KBM-7 (cell line): ENCODE measurements at regions not wholly inside any gene's neighbourhood (a gene's known extent, or its start where the extent isn't known, plus 50 kb on each side); places are given as distances from the start of the nearest gene placed in this dataset.
"Not testable (repeated sequence)": the region's sequence is repeated elsewhere in the genome, so short reads cannot be mapped to it uniquely, and the experiment has no call there.

Source experiments
- DNase-seq: peaks from one replicate; pipeline ENCODE4 v3.0.0-alpha.2; 2015
- in situ Hi-C: fragments of 300-500 bp; cut with MboI; formaldehyde crosslinking; loops from 2 replicates; pipeline ENCODE4 v1.14.3; 2020; ENCODE audit warnings: low sequenced_read_pairs, low pct_unique_long_range_greater_than_20kb, mixed read lengths

DNA sequence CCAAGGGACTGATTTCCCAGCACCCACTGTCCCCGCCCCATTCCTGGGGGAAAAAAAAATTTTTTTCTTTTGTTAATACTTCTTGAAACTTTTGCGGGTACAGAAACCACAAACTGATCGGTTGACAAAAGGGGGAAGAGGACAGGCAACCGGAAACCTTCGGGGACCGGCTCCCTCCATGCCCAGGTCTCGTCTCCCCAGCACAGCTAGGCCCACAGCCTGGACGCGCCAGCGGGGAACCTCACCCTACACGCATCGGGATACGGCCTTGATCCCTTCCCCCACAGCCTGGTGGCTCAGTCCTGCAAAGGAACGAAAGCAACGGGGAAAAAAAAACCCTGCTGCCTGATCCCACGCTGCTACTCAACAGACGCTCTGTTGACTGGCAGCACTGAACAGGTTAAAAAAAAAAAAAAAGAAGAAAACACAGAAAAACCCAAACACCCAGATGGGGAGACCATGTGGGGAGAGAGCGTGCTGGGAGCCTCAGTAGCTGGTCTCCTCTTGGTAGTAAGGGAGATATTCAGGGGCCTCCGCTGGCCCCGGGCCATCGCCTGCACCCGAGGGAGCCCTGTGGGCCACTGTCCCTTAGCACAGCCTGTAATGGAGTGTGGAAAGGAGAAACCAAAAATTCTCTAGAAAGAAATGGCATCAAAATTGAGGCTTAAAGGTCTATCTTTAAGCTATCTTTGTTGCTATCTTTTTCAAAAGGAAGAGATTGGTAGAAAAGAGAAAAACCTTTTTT is 185.7 kb downstream of the POTEC start:
- in situ Hi-C loops, DNase-seq: not testable (repeated sequence)

DNA sequence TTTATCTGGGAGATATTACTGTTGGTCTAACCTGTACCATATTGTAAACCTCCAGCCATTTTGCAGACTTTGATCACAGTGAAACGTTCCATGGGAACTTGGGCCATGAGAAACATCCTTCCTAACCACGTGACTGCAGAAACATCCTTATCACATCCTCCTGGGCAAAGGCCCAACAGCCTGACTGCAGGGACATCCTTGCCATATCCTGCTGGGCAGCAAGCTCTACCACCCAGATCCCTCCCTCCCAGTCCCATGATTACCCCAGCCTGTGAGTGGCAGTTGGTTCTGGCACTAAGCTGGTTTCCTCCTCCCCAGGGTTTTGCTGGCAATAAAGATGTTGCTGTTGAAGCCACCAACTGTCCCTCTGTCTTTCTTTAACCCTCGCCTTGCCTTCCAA is 201.2 kb downstream of the POTEC start:
- DNase-seq, in situ Hi-C loops: not testable (repeated sequence)

GRCh38 chr18:14336017-14336416 is 203.8 kb upstream of the ZNF519 start:
- in situ Hi-C loops, DNase-seq: not testable (repeated sequence)

DNA sequence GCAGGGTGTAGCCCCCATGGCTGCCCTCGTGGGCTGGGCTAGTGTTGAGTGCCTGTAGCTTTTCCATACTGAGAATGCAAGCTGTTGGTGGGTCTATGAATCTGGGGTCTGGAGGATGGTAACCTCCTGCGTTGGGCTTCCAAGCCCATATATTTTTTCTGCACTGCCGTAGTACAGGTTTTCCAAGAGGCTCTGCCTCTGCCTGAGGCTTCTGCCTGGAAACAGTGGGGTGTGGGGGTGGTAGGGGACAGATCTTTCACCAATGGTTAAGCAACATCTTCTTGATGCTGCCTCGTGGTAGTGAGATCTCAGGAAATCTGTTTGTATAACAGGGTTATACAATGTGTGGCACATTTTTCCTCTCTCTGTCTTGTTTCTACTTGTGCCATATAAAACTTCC is 189.0 kb upstream of the ZNF519 start:
- in situ Hi-C loops, DNase-seq: not testable (repeated sequence)

- in situ Hi-C loops, DNase-seq: not testable (repeated sequence)
Observed at GRCh38 chr18:14301255-14301654, 169.0 kb upstream of the ZNF519 start.

GRCh38 chr18:14295081-14295480 is 162.8 kb upstream of the ZNF519 start:
- in situ Hi-C loops, DNase-seq: not testable (repeated sequence)

GRCh38 chr18:14285053-14285452 is 152.8 kb upstream of the ZNF519 start:
- in situ Hi-C loops = no loop called here
- DNase-seq = no peak

- in situ Hi-C loops = not testable (repeated sequence)
Observed at GRCh38 chr18:14275391-14275790, 143.2 kb upstream of the ZNF519 start.

GRCh38 chr18:14265637-14266410 is 133.6 kb upstream of the ZNF519 start:
- DNase-seq, in situ Hi-C loops: not testable (repeated sequence)

More at GRCh38 chr18:14275391-14275790, 143.2 kb upstream of the ZNF519 start:
- DNase-seq = not testable (repeated sequence)

DNA sequence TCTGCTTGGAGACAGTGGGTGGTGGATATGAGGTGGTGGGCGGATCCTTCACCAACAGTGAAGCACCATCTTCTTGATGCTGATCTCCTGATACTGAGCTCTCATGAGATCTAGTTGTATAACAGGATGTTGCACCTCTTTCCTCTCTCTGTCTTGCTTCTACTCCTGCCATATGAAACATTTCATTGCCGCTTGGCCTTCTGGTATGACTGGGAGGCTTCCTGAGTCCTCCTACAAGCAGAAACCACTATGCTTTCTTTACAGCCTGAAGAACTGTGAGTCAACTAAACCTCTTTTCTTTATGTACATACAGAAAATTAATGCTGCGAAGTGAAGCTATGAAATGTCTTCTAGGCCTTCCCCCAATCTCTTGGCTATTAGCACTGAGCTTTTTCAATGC is 130.6 kb upstream of the ZNF519 start:
- in situ Hi-C loops, DNase-seq: not testable (repeated sequence)

DNA sequence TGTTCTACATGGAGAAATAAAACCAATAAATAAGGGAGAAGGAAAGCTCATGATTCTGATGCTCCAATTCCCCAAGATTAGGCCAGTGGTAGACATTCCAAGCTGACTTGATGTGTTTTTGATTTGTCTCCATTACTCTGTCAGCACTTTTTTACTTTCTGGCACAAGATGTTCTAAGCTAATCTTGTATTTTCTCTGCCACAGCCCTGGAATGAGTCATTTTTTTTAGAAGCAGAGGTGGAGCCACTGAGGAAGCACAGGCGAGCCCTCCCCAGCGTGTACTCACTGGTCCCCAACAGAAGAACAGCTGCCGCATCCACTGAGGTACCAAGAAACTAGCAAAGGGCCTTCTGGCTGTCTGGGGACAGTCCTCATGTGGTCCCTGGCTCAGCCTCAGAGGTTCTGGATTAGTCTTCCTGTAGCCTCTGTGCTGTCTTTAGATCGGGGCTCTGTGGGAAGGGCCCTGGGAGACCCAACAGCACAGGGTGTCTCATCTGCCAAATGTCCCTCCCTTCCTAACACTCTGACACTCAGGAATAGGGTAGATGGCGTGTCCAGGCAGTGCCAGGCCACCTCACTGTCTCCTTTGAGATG is 117.9 kb upstream of the ZNF519 start:
- DNase-seq, in situ Hi-C loops: not testable (repeated sequence)

DNA sequence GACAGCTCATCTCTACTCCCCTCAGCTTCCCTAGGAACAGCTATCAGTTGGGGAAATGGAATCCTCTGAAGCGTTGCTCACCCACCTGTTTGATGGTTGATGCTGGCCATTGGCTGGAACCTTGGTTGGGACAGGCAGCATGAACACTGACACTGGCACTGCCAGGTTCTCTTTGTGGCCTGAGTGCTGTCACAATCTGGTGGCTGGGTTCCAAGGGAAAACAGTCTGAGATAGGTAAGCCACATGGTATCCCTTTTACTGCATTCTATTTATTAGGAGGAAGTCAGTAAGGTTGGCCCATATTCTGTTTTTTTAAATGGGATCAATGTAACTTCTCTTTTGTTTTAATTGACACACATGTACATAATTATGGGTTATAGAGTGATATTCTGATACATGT is 107.0 kb upstream of the ZNF519 start:
- in situ Hi-C loops, DNase-seq: not testable (repeated sequence)

DNA sequence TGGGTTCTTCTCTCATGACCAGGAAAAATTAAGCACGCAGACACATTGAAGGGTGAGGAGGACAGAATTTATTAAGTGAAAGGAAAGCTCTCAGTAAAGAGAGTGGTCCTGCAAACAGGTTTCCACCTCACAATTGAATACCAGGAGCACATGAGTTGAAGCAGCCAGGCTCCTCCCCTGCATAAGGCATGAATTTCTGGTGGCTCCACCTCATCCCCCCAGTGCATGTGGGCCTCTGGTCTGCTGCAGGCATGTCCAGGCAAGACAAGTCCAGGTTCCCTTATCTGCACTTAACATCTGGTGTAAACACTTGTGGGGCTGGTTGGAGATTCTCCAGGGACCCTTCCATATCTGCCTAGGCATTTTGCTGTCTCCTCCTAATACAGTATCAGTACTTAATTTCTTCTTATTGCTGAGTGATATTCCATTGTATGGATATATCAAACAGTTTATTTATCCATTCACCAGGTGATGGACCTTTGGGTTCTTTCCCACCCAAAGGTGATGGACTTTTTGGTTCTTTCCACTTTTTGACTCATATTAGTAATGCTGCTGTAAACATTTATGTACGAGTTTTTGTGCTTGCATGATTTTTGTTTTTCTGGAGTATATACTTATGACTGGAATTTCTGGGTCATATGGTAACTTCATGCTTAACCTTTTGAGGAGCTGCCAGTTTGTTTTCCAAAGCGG is 104.3 kb upstream of the ZNF519 start:
- in situ Hi-C loops = not testable (repeated sequence)

GRCh38 chr18:14225286-14225679 is 93.0 kb upstream of the ZNF519 start:
- in situ Hi-C loops, DNase-seq: not testable (repeated sequence)

More for the DNA sequence above, 104.3 kb upstream of the ZNF519 start:
- DNase-seq = peak; percentile 47

DNA sequence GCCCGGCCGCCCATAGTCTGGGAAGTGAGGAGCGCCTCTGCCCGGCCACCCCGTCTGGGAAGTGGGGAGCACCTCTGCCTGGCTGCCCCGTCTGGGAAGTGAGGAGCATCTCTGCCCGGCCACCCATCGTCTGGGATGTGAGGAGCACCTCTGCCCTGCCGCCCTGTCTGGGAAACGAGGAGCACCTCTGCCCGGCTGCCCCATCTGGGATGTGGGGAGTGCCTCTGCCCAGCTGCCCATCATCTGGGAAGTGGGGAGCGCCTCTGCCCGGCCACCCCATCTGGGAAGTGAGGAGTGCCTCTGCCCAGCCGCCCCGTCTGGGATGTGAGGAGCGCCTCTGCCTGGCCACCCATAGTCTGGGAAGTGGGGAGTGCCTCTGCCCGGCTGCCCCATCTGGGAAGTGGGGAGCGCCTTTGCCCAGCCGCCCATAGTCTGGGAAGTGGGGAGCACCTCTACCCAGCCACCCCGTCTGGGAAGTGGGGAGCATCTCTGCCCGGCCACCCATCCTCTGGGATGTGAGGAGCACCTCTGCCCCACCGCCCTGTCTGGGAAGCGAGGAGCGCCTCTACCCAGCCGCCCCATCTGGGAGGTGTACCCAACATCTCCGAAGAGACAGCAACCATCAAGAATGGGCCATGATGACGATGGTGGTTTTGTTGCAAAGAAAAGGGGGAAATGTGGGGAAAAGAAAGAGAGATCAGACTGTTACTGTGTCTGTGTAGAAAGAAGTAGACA is 92.5 kb upstream of the ZNF519 start:
- in situ Hi-C loops, DNase-seq: not testable (repeated sequence)

DNA sequence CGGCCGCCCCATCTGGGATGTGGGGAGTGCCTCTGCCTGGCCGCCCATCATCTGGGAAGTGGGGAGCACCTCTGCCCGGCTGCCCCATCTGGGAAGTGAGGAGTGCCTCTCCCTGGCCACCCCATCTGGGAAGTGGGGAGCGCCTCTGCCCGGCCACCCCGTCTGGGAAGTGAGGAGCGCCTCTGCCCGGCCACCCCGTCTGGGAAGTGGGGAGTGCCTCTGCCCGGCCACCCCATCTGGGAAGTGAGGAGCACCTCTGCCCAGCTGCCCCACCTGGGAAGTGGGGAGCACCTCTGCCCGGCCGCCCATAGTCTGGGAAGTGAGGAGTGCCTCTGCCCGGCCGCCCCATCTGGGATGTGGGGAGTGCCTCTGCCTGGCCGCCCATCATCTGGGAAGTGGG is 91.7 kb upstream of the ZNF519 start:
- DNase-seq, in situ Hi-C loops: not testable (repeated sequence)

DNA sequence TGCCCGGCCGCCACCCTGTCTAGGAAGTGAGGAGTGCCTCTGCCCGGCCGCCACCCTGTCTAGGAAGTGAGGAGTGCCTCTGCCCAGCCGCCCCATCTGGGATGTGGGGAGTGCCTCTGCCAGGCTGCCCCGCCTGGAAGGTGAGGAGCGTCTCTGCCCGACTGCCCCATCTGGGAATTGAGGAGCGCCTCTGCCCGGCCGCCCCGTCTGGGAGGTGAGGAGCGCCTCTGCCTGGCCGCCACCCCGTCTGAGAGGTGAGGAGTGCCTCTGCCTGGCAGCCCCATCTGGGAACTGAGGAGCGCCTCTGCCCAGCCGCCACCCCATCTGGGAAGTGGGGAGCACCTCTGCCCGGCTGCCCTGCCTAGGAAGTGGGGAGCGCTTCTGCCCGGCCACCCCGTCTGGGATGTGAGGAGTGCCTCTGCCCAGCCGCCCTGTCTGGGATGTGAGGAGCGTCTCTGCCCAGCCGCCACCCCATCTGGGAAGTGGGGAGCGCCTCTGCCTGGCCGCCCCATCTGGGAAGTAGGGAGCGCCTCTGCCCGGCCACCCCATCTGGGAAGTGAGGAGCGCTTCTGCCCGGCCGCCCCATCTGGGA is 91.1 kb upstream of the ZNF519 start:
- in situ Hi-C loops = not testable (repeated sequence)

More for the DNA sequence above, 91.1 kb upstream of the ZNF519 start:
- not testable (repeated sequence) for DNase-seq
